OCI-LY7 (cell line): ENCODE measurements at regions not wholly inside any gene's neighbourhood (a gene's known extent, or its start where the extent isn't known, plus 50 kb on each side); places are given as distances from the start of the nearest gene placed in this dataset.

Source experiments
- BruUV-seq: library from RNA; stranded (reverse); fragments of 400-500 nt; replicated peaks from 2 replicates; lab custom pipeline; 2021; lab: Mats Ljungman, UMichigan
- CTCF ChIA-PET: fragments of 300-600 bp; sonication (Branson Sonifier 250); formaldehyde crosslinking; loops from one replicate; lab custom pipeline; 2022; ENCODE audit warnings: antibody characterized with exemption; ENCODE audit not compliant: unreplicated experiment; lab: Charles Lee
- POLR2A ChIA-PET: fragments of 300-600 bp; sonication (Branson Sonifier 250); formaldehyde crosslinking; loops from one replicate; lab custom pipeline; 2022; ENCODE audit warnings: antibody characterized with exemption; lab: Charles Lee
- DNase-seq: peaks from one replicate; pipeline ENCODE4 v3.0.0-alpha.2; 2015; ENCODE audit warnings: low spot score
- H2AFZ ChIP-seq: fragments of 200-600 bp; sonication (generic), shearing (Covaris generic); 2 replicates; pipeline ENCODE4 v1.6.1; 2014; ENCODE audit warnings: mild to moderate bottlenecking, antibody characterized with exemption, low read length, moderate library complexity
- H3K27ac ChIP-seq: fragments of 200-600 bp; sonication (generic); 2 replicates; pipeline ENCODE4 v1.5.1; 2014; ENCODE audit warnings: mixed run types, low read depth, mild to moderate bottlenecking, moderate library complexity, low read length, inconsistent platforms; ENCODE audit not compliant: poor library complexity, severe bottlenecking
- H3K36me3 ChIP-seq: fragments of 200-600 bp; sonication (generic); 2 replicates; pipeline ENCODE4 v1.6.1; 2014; ENCODE audit warnings: mild to moderate bottlenecking, antibody characterized with exemption, low read length, moderate library complexity, mixed read lengths; ENCODE audit not compliant: insufficient read depth
- H3K4me1 ChIP-seq: fragments of 200-600 bp; sonication (generic); 2 replicates; pipeline ENCODE4 v1.5.1; 2014; ENCODE audit warnings: mild to moderate bottlenecking, low read length; ENCODE audit not compliant: insufficient read depth, poor library complexity, severe bottlenecking
- H3K4me2 ChIP-seq: fragments of 200-600 bp; sonication (generic); 2 replicates; pipeline ENCODE4 v1.6.1; 2014; ENCODE audit warnings: mild to moderate bottlenecking, low read length
- H3K4me3 ChIP-seq: fragments of 200-600 bp; sonication (generic); 2 replicates; pipeline ENCODE4 v1.5.1; 2014; ENCODE audit warnings: mild to moderate bottlenecking, low read depth, low read length; ENCODE audit not compliant: poor library complexity, severe bottlenecking
- H3K79me2 ChIP-seq: fragments of 200-600 bp; sonication (generic); 2 replicates; pipeline ENCODE4 v1.6.1; 2016; ENCODE audit warnings: low read depth, mild to moderate bottlenecking, low read length, moderate library complexity, mixed read lengths; ENCODE audit not compliant: insufficient read depth
- H3K9me2 ChIP-seq: fragments of 200-600 bp; sonication (generic); 2 replicates; pipeline ENCODE4 v1.6.1; 2016; ENCODE audit warnings: mild to moderate bottlenecking, low read length, mixed read lengths; ENCODE audit not compliant: insufficient read depth
- H3K9me3 ChIP-seq: fragments of 200-600 bp; sonication (generic); 2 replicates; pipeline ENCODE4 v1.6.1; 2014; ENCODE audit warnings: mild to moderate bottlenecking, mixed run types, low read length, mixed read lengths
- H4K20me1 ChIP-seq: fragments of 200-600 bp; sonication (generic); 2 replicates; pipeline ENCODE4 v1.6.1; 2014; ENCODE audit warnings: mild to moderate bottlenecking, antibody characterized with exemption, low read length, moderate library complexity, mixed read lengths; ENCODE audit not compliant: insufficient read depth
- CTCF ChIP-seq: fragments of 200-600 bp; sonication (generic); conservative IDR thresholded peaks from 2 replicates; pipeline ENCODE4 v1.5.1; 2014; ENCODE audit warnings: mild to moderate bottlenecking, antibody characterized with exemption, low read length, moderate library complexity, mixed read lengths
- EZH2phosphoT487 ChIP-seq: fragments of 200-600 bp; sonication (generic); IDR thresholded peaks from 2 replicates; pipeline ENCODE4 v1.6.1; 2018; ENCODE audit warnings: low read depth, borderline replicate concordance, mild to moderate bottlenecking, mixed run types, antibody characterized with exemption, low read length, moderate library complexity, mixed read lengths
- intact Hi-C: fragments of 100-400 bp; cut with micrococcal nuclease; formaldehyde crosslinking; loops from one replicate; pipeline ENCODE4 v1.10.0; 2022; ENCODE audit not compliant: unreplicated experiment

- no peaks in the 10 kb centered on the region for H3K4me1 ChIP-seq
- H2AFZ ChIP-seq = no peak overlapping the region
- TF ChIP-seq CTCF = no peak
- no peak for TF ChIP-seq EZH2phosphoT487
- no peaks in the 10 kb centered on the region for H3K79me2 ChIP-seq
- no peak for DNase-seq
- no peak overlapping the region for H3K4me2 ChIP-seq
- intact Hi-C loops = no loop called here
- no peaks in the 10 kb centered on the region for H3K36me3 ChIP-seq
- CTCF ChIA-PET = no interaction called here
- H4K20me1 ChIP-seq = no peaks in the 10 kb centered on the region
- no peak overlapping the region for H3K4me3 ChIP-seq
- no peaks in the 10 kb centered on the region for H3K9me2 ChIP-seq
- H3K27ac ChIP-seq = no peak overlapping the region
- POLR2A ChIA-PET = interaction anchor here (1.6 kb wide), 1 partner anchor 13 kb away, joined by 3 read pairs; no protein-coding TSS in a partner anchor
- BruUV-seq = no TSS peak
- no peaks in the 10 kb centered on the region for H3K9me3 ChIP-seq
These were observed 307.9 kb upstream of the G2E3 start for GRCh38 chr14:30251017-30251416.

- H3K27ac ChIP-seq = no peak overlapping the region
- no peak overlapping the region for H3K4me3 ChIP-seq
- no peak for TF ChIP-seq CTCF
- no peak for TF ChIP-seq EZH2phosphoT487
- no peaks in the 10 kb centered on the region for H3K36me3 ChIP-seq
- no peaks in the 10 kb centered on the region for H3K4me1 ChIP-seq
- no peak for DNase-seq
- H4K20me1 ChIP-seq = no peaks in the 10 kb centered on the region
- no TSS peak for BruUV-seq
- no peaks in the 10 kb centered on the region for H3K9me2 ChIP-seq
- H3K9me3 ChIP-seq = no peaks in the 10 kb centered on the region
- H2AFZ ChIP-seq = no peak overlapping the region
- ChIA-PET CTCF (no interaction called here), POLR2A (interaction anchor here (1.6 kb wide), 1 partner anchor 13 kb away, joined by 3 read pairs; no protein-coding TSS in a partner anchor)
- no peak overlapping the region for H3K4me2 ChIP-seq
- intact Hi-C loops = no loop called here
- no peaks in the 10 kb centered on the region for H3K79me2 ChIP-seq
These were observed 307.3 kb upstream of the G2E3 start for GRCh38 chr14:30251557-30252100.

GRCh38 chr14:30252151-30252550, 306.8 kb upstream of the G2E3 start:
- no peaks in the 10 kb centered on the region for H3K9me3 ChIP-seq
- no peak overlapping the region for H2AFZ ChIP-seq
- intact Hi-C loops = no loop called here
- TF ChIP-seq CTCF = no peak
- no peak for DNase-seq
- ChIA-PET POLR2A (interaction anchor here (1.6 kb wide), 1 partner anchor 12 kb away, joined by 3 read pairs; no protein-coding TSS in a partner anchor), CTCF (no interaction called here)
- H3K4me1 ChIP-seq = no peaks in the 10 kb centered on the region
- H3K4me2 ChIP-seq = no peak overlapping the region
- no peaks in the 10 kb centered on the region for H3K79me2 ChIP-seq
- no peaks in the 10 kb centered on the region for H4K20me1 ChIP-seq
- H3K4me3 ChIP-seq = no peak overlapping the region
- no peaks in the 10 kb centered on the region for H3K9me2 ChIP-seq
- no peak overlapping the region for H3K27ac ChIP-seq
- BruUV-seq = no TSS peak
- H3K36me3 ChIP-seq = no peaks in the 10 kb centered on the region
